HG03520 (cell line): ENCODE measurements at regions not wholly inside any gene's neighbourhood (a gene's known extent, or its start where the extent isn't known, plus 50 kb on each side); places are given as distances from the start of the nearest gene placed in this dataset.
"Not testable (repeated sequence)": the region's sequence is repeated elsewhere in the genome, so short reads cannot be mapped to it uniquely, and the experiment has no call there.

ENCODE experiments used
- ATAC-seq: cut with Tn5 transposase; IDR thresholded peaks from one replicate; pipeline ENCODE4 v1.9.1; 2021; ENCODE audit warnings: mild to moderate bottlenecking, moderate library complexity; ENCODE audit not compliant: unreplicated experiment

GRCh38 chr7:17044396-17044795, 162.6 kb upstream of the AGR3 start:
- ATAC-seq: no peak

- no peak for ATAC-seq
These were observed 163.1 kb upstream of the AGR3 start for GRCh38 chr7:17044861-17045260.

- ATAC-seq: no peak
These were observed 164.5 kb upstream of the AGR3 start for GRCh38 chr7:17046259-17046658.

- no peak for ATAC-seq
These were observed 164.9 kb upstream of the AGR3 start for GRCh38 chr7:17046666-17047065.

- ATAC-seq: not testable (repeated sequence)
These were observed 171.4 kb upstream of the AGR3 start for GRCh38 chr7:17053164-17053563.

GRCh38 chr7:17054206-17054605, 172.4 kb upstream of the AGR3 start:
- ATAC-seq: no peak

GRCh38 chr7:17054836-17055235, 173.1 kb upstream of the AGR3 start:
- ATAC-seq: no peak

GRCh38 chr7:17055596-17055995, 173.8 kb upstream of the AGR3 start:
- ATAC-seq: no peak

GRCh38 chr7:17056491-17057142, 174.8 kb upstream of the AGR3 start:
- ATAC-seq: no peak

- ATAC-seq: no peak
These were observed 175.3 kb upstream of the AGR3 start for GRCh38 chr7:17057143-17057509.

GRCh38 chr7:17058568-17058967, 176.8 kb upstream of the AGR3 start:
- ATAC-seq: no peak

- no peak for ATAC-seq
These were observed 178.3 kb upstream of the AGR3 start for GRCh38 chr7:17060051-17060450.

GRCh38 chr7:17061443-17061842, 179.7 kb upstream of the AGR3 start:
- no peak for ATAC-seq

GRCh38 chr7:17062151-17063044, 180.6 kb upstream of the AGR3 start:
- peak; percentile 34 for ATAC-seq

- ATAC-seq: peak; percentile 31
These were observed 181.2 kb upstream of the AGR3 start for GRCh38 chr7:17063045-17063383.

GRCh38 chr7:17067691-17068090, 185.9 kb upstream of the AGR3 start:
- ATAC-seq: no peak

- peak; percentile 44 for ATAC-seq
These were observed 187.4 kb upstream of the AGR3 start for GRCh38 chr7:17069146-17069545.

- ATAC-seq: no peak
These were observed 188.5 kb upstream of the AGR3 start for GRCh38 chr7:17070231-17070708.

GRCh38 chr7:17071866-17072265, 190.1 kb upstream of the AGR3 start:
- peak; percentile 64 for ATAC-seq

- ATAC-seq: no peak
These were observed 193.9 kb upstream of the AGR3 start for GRCh38 chr7:17075601-17076255.

GRCh38 chr7:17078298-17078697, 196.5 kb upstream of the AGR3 start:
- ATAC-seq: no peak
